ENCODE measurements at regions not wholly inside any gene's neighbourhood (a gene's known extent, or its start where the extent isn't known, plus 50 kb on each side); places are given as distances from the start of the nearest gene placed in this dataset.

- DNase-seq (ENCODE audit: low spot score) (peak; percentile 60), ATAC-seq (peak; percentile 8)
- Histone ChIP-seq H3K9me2 (ENCODE audit: insufficient read depth) (0 out of 2 replicates have a peak, but pooled peaks cover 3% of the 10 kb centered on the region), H3K4me1 (ENCODE audit: insufficient read depth) (peaks cover 19% of the 10 kb centered on the region), H3K4me2 (peak overlapping the region; percentile 90), H2AFZ (peak overlapping the region; percentile 69; the same call in 1 of the 2 replicates), H3K27me3 (ENCODE audit: insufficient read depth) (no peaks in the 10 kb centered on the region), H3F3A (replicated peaks; ENCODE audit: low read depth) (no peaks in the 10 kb centered on the region; the same call in 1 of the 2 replicates), H3K36me3 (ENCODE audit: insufficient read depth) (no peaks in the 10 kb centered on the region), H3K79me2 (replicated peaks; ENCODE audit: insufficient read depth) (no peaks in the 10 kb centered on the region), H4K20me1 (replicated peaks; ENCODE audit: insufficient read depth) (no peaks in the 10 kb centered on the region), H3K4me3 (no peak overlapping the region), H3K27ac (ENCODE audit: low read depth) (0 out of 2 replicates have a peak overlapping the region, but pooled peaks have one; percentile 98)
- Mint-ChIP-seq H3K9me3 (no peaks in the 10 kb centered on the region), H3K4me3 (no peak overlapping the region), H3K27me3 (ENCODE audit: insufficient read depth, low read depth, poor library complexity) (peaks cover 2% of the 10 kb centered on the region), H3K36me3 (ENCODE audit: low read depth) (no peaks in the 10 kb centered on the region), H3K4me1 (peaks cover 21% of the 10 kb centered on the region), H3K27ac (no peak overlapping the region)
- TF ChIP-seq ZNF114 (CRISPR knock-in tag; IDR thresholded peaks at IDR 0.05) (no peak), STAT1 (IDR thresholded peaks at IDR 0.05; ENCODE audit: unreplicated experiment) (no peak), EZH2 (IDR thresholded peaks at IDR 0.05; ENCODE audit: low read depth, unreplicated experiment) (no peak), ZNF331 (CRISPR knock-in tag; IDR thresholded peaks at IDR 0.05; ENCODE audit: low read depth) (no peak), JUNB (IDR thresholded peaks at IDR 0.05; ENCODE audit: unreplicated experiment) (no peak), EZH2phosphoT487 (IDR thresholded peaks at IDR 0.05; ENCODE audit: unreplicated experiment) (no peak), ETS1 (IDR thresholded peaks at IDR 0.05) (no peak), NANOG (IDR thresholded peaks at IDR 0.05; ENCODE audit: borderline replicate concordance) (no peak), CREB1 (CRISPR knock-in tag; IDR thresholded peaks at IDR 0.05; ENCODE audit: low read depth) (no peak), ZNF462 (CRISPR knock-in tag; IDR thresholded peaks at IDR 0.05) (no peak), REST (IDR thresholded peaks at IDR 0.05; ENCODE audit: unreplicated experiment) (no peak), POLR2AphosphoS5 (IDR thresholded peaks at IDR 0.05; ENCODE audit: low read depth) (no peak), CTCF (conservative IDR thresholded peaks at IDR 0.05; ENCODE audit: low read depth in 2 of 2) (no peak)
Observed at GRCh38 chr13:44140146-44140545, 233.5 kb upstream of the SERP2 start.
